Posterior vena cava (tissue), 2 donors: ENCODE measurements at regions not wholly inside any gene's neighbourhood (a gene's known extent, or its start where the extent isn't known, plus 50 kb on each side); places are given as distances from the start of the nearest gene placed in this dataset.

Experiments
- DNase-seq: peaks from one replicate; pipeline ENCODE4 v3.0.0-alpha.2; 2020; ENCODE audit warnings: low spot score
- intact Hi-C, 2 donors: fragments of 100-400 bp; cut with DNase I; formaldehyde crosslinking; loops; one replicate each; pipeline versions ENCODE4 v1.14.1 to v1.14.2; 2022 to 2023
- donor health status: DM: yes; HTN: yes; CAD: no.
- donor health status: DM: yes; HTN: yes; CAD: no.

GRCh38 chr1:81553503-81553902 lies 247.2 kb upstream of the ADGRL2 start:
- DNase-seq, result no peak
- intact Hi-C loops, result no loop called here

DNA sequence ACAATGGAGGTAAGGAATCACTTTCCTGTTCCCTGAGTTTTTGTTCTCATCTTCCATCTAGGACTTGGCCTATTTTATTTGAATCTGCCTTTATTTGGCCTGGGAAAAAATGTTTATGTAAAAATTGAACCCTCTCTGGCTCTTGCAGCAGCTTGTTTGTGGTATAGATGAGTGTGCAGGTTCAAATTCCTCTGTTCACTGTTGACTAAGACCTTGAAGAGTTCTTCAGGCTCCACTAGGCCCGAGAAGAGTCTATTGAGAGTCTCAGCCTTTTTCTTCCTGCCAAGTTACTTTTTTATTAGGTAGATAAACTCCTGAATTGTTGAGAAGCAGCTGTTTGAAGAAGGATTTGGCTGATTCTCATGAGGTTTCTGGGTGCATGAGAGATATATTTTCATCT lies 248.8 kb upstream of the ADGRL2 start:
- intact Hi-C loops, result no loop called here
- no peak for DNase-seq

- intact Hi-C loops, result no loop called here
- DNase-seq, result no peak
Measured at GRCh38 chr1:81550753-81551152, 250.0 kb upstream of the ADGRL2 start.

DNA sequence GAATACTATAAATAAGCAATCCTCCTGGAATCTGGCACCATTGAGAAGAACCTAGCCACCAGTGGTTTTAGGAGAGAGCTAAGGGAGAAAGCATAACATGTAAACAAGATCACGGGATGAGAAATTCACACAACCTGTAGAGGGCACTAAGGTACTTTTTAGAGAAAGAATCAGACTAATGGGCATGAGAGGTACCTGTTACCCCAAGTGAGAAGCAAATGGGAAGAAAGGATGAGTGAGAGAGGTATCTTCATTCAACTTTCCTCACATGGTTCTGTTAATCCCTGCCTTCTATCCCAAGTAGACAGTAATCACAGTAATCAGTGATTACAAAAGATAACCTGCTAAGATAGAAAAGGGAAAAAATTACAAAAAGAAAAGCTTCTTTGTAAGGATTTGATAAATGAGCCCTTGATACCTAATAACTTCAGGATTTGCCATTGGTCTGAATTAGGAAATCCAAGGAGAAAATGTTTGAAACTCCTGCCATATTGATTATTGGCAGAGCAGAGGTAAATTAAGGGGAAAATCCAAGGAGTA lies 251.1 kb upstream of the ADGRL2 start:
- intact Hi-C loops, result no loop called here
- no peak for DNase-seq

GRCh38 chr1:81548918-81549587 lies 251.7 kb upstream of the ADGRL2 start:
- intact Hi-C loops, result no loop called here
- DNase-seq, result no peak

- DNase-seq, result no peak
- intact Hi-C loops, result no loop called here
Measured at GRCh38 chr1:81547912-81548303, 252.8 kb upstream of the ADGRL2 start.

DNA sequence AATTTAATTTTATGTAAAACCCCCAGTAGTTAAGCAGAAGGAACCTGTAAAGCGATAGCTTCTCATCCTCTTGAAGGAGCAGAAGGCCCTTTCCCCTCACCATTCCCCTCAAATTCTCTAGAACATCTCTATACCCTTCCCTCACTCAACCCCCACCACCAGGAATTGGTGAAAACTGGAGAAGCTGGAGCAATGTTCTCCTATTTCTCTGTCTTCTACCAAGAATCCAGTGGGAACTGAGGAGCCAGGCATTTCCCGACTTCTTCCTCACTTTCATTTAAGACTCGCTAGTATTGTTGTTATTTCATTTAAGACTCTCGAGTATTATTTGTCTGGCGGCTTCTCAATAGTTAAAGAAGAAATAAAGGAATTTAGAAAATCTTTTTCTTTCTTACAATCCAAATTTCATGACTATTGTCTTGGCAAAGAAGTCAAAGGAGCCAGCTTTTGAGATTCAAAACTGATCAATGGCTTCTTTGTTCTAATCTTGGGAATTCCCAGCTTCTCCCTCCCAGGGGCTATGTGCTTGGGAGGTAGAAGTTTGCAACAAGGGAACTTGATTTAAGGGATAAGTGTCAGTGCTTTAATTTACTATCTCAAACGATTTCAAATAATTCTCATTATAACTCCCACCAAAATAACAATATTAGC lies 253.3 kb upstream of the ADGRL2 start:
- no peak for DNase-seq
- intact Hi-C loops, result no loop called here

GRCh38 chr1:81545734-81546133 lies 255.0 kb upstream of the ADGRL2 start:
- intact Hi-C loops, result no loop called here
- no peak for DNase-seq

DNA sequence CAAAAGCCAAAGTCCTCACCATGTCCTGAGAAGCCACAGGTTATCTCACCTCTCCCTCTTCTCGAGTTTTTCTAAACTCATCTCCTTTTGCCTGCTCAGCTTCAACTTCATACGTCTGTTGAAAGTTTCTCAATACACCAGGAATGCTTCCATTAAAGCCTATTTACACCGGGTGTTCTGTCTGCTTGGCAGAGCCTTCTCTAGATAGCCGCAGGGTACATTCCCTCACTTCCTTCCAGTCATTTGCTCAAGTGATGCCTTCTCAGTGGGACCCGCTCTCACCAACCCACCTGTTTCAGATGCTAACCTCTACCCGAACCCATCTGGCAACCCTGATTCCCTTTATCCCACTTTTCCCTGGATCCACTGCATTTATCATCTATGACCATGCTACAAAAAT lies 257.0 kb upstream of the ADGRL2 start:
- no peak for DNase-seq
- intact Hi-C loops, result loop anchor here in 1 of 2 donors (5.0 kb wide), 1 partner anchor 539 kb away; no protein-coding TSS in a partner anchor

DNA sequence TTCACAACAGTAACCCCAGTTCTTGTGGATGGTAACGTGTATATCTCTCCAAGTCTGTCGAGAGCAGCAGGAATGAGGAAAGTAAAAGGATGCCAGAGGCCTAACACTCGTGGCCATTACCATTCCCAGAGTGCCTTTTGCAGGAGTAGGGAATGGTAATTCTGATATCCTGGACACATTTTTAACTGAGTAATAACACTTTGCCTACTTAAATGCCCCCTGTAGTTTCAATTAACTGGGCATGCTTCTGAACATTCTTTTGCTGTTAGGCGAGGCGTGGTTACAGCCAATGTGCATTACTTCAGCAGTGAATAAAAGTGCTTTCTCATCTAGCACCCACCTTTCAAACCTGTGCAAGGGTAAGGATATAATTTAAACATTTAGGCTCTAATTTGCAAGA lies 258.5 kb upstream of the ADGRL2 start:
- intact Hi-C loops, result loop anchor here in 1 of 2 donors (5.0 kb wide), 1 partner anchor 540 kb away; no protein-coding TSS in a partner anchor
- DNase-seq, result no peak

GRCh38 chr1:81540216-81540615 lies 260.5 kb upstream of the ADGRL2 start:
- no peak for DNase-seq
- intact Hi-C loops, result loop anchor here in 1 of 2 donors (5.0 kb wide), 1 partner anchor 542 kb away; no protein-coding TSS in a partner anchor

GRCh38 chr1:81529014-81529413 lies 271.7 kb upstream of the ADGRL2 start:
- intact Hi-C loops, result no loop called here
- DNase-seq, result no peak

DNA sequence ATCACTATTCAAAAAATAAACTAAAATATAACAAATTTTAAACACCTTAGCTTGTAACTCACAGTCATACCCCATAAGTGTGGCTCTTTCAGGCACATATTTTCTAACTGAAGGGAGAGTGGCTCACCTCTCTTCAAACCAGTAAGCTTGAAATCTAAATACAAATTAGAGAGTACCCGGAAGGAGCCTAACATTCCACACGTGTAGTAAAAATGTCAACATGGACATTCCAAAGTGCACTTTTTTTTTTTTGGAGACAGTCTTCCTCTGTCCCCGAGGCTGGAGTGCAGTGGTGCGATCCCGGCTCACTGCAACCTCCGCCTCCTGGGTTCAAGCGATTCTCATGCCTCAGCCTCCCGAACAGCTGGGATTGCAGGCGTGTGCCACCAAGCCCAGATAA lies 275.6 kb upstream of the ADGRL2 start:
- no peak for DNase-seq
- intact Hi-C loops, result no loop called here

GRCh38 chr1:81519987-81520386 lies 280.7 kb upstream of the ADGRL2 start:
- intact Hi-C loops, result no loop called here
- DNase-seq, result no peak

DNA sequence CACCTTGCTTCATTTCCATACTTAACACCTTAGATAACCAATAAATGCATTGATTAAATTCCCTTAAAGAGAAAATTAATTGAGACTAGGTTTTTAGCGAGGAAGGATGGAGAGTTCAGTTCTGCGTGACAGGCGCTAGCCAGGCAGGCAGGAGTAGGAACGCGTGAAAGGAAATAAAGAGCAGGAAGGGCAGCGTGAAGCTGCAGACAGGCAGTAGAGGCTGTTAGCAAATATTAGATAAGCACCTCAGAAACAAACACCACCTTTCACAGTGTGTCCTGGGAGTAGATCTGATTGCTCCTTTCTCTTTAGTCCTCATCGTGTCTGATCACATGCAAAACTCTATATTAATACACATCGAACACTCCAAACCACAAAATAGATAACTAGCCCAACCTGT lies 282.7 kb upstream of the ADGRL2 start:
- DNase-seq, result no peak

GRCh38 chr1:81513796-81514354 lies 286.9 kb upstream of the ADGRL2 start:
- intact Hi-C loops, result no loop called here
- DNase-seq, result no peak

More for the DNA sequence above, 282.7 kb upstream of the ADGRL2 start:
- intact Hi-C loops, result no loop called here

GRCh38 chr1:81512252-81513003 lies 288.3 kb upstream of the ADGRL2 start:
- intact Hi-C loops, result no loop called here
- no peak for DNase-seq

DNA sequence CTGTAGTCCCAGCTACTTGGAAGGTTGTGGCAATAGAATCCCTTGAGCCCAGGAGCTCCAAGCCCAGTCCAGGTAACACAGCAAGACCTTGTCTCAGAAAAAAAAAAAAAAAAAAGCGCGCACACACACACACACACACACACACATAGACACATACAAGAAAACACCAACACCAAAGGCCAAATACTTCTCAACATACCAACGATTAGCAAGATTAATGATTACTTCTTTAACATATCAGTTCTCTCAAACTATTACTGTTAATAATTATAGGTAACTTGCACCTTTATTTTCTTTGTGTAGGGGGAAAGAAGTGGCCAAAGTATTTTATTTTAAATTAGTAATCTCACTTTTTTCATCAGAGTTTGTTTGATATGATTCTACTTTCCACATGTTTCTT lies 289.5 kb upstream of the ADGRL2 start:
- intact Hi-C loops, result no loop called here
- DNase-seq, result no peak

DNA sequence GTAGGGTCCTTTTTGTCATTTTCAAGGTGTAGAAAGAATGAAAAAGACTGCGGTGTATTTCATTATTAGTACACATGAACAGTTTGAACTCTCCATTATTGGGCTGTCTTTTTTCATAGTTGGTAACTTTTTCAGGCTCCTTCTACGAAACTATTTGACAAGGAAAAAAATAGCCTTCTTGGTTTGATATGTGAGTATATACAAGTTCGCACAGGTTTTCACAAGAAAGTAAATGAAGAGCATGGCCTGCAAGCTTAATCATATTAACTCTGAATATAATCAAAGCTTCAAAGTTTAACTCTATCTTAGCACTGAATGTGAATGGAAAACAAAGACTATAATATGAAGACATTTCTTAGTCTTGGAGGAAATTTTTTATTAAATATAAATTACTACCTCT lies 290.0 kb upstream of the ADGRL2 start:
- intact Hi-C loops, result no loop called here
- DNase-seq, result no peak

GRCh38 chr1:81509594-81509993 lies 291.1 kb upstream of the ADGRL2 start:
- intact Hi-C loops, result no loop called here

More at GRCh38 chr1:81509594-81509993, 291.1 kb upstream of the ADGRL2 start:
- no peak for DNase-seq
